Fibroblast of lung (primary cell): ENCODE measurements at regions not wholly inside any gene's neighbourhood (a gene's known extent, or its start where the extent isn't known, plus 50 kb on each side); places are given as distances from the start of the nearest gene placed in this dataset.

Experiments used
- DNase-seq, 2 donors: peaks; one replicate each; pipeline versions ENCODE4 v3.0.0 to v3.0.0-alpha.2; 2010; ENCODE audit warnings: low read depth in 2 of 2
- H2AFZ ChIP-seq: 2 replicates; pipeline ENCODE4 v1.5.1; 2012; ENCODE audit warnings: low read length, control low read depth, inconsistent platforms
- H3K27ac ChIP-seq: 2 replicates; pipeline ENCODE4 v1.5.1; 2011; ENCODE audit warnings: low read length, control low read depth; ENCODE audit not compliant: insufficient read depth
- H3K27me3 ChIP-seq: 2 replicates; pipeline ENCODE4 v1.5.1; 2011; ENCODE audit warnings: mild to moderate bottlenecking, low read length; ENCODE audit not compliant: control insufficient read depth, insufficient read depth
- H3K36me3 ChIP-seq: 2 replicates; pipeline ENCODE4 v1.5.1; 2011; ENCODE audit warnings: low read length; ENCODE audit not compliant: control insufficient read depth, insufficient read depth
- H3K4me1 ChIP-seq: 2 replicates; pipeline ENCODE4 v1.5.1; 2011; ENCODE audit warnings: low read length; ENCODE audit not compliant: control insufficient read depth, insufficient read depth; ENCODE audit errors: extremely low read depth
- H3K4me2 ChIP-seq: 2 replicates; pipeline ENCODE4 v1.5.1; 2011; ENCODE audit warnings: low read length, control low read depth; ENCODE audit not compliant: insufficient read depth; ENCODE audit errors: extremely low read depth
- H3K4me3 ChIP-seq, 4 experiments: fragments of 200-600 bp in 1 of 4; sonication (generic) in 1 of 4; replicated peaks in 1 of 4; 2 replicates each; pipeline ENCODE4 v1.5.1; 2011 to 2016; ENCODE audit warnings: low read length in 4 of 4, low read depth in 3 of 4, mild to moderate bottlenecking in 3 of 4, control low read depth in 2 of 4, inconsistent platforms in 1 of 4, mixed read lengths in 1 of 4; ENCODE audit not compliant: insufficient read depth in 1 of 4; ENCODE audit errors: control extremely low read depth in 1 of 4
- H3K79me2 ChIP-seq: 2 replicates; pipeline ENCODE4 v1.5.1; 2012; ENCODE audit warnings: mild to moderate bottlenecking, low read length, inconsistent platforms; ENCODE audit not compliant: control insufficient read depth, insufficient read depth
- H3K9ac ChIP-seq: 2 replicates; pipeline ENCODE4 v1.5.1; 2011; ENCODE audit warnings: mild to moderate bottlenecking, low read length, control low read depth; ENCODE audit not compliant: insufficient read depth
- H3K9me3 ChIP-seq: 2 replicates; pipeline ENCODE4 v1.5.1; 2012; ENCODE audit warnings: low read depth, low read length; ENCODE audit not compliant: control insufficient read depth, insufficient read depth
- H4K20me1 ChIP-seq: 2 replicates; pipeline ENCODE4 v1.5.1; 2011; ENCODE audit warnings: low read length; ENCODE audit not compliant: control insufficient read depth, insufficient read depth; ENCODE audit errors: extremely low read depth
- EZH2 ChIP-seq: IDR thresholded peaks from 2 replicates; pipeline ENCODE4 v1.5.1; 2012; ENCODE audit warnings: low read length, control low read depth, mild to moderate bottlenecking; ENCODE audit errors: missing control alignments
- TF ChIP-seq, protein P1 (sequence below), 2 donors: IDR thresholded peaks in 1 of 2; conservative IDR thresholded peaks in 1 of 2; 1 replicate in 1 of 2; 2 replicates in 1 of 2; pipeline ENCODE4 v1.5.1; 2011 to 2012; ENCODE audit warnings: low read length in 2 of 2, control low read depth in 1 of 2, inconsistent platforms in 1 of 2, low read depth in 1 of 2, mild to moderate bottlenecking in 1 of 2

DNA sequence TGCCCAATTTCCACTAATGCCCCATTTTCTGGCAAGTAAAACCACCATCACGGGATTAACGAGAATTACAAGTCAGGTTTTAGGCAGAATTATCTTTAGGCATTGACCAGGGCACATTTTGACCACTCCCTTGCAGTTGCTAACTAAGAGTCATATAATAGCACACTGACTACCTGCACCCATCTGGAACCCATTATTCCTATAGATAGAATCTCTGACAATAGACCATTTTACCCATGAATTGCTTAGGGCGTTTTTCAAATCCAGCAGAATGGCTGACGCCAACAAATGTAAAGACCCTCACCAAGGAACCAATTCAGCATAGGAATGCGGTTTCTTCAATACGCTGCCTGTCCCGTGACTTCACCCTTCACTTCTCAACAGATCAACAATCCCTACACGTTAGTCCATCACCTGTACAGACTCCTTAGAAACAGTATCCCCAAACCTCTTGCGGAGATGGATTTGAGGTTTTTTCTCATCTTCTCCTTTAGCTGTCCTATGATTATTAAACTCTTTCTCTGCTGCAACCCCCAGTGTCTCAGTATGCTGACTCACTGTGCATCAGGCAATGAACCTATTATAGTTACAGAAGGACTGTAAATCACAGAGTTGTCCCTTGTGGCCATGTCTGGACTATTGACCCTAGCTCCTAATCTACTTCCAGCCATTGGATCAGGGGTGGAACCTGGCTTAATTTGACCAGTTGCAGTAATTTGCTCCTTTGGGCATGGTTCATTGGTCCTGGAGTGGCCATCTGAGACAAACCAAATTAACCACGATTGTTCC is 177.3 kb upstream of the PLXNC1 start:
- Histone ChIP-seq H3K27me3 (no peaks in the 10 kb centered on the region), H3K4me2 (no peak overlapping the region), H3K9me3 (no peaks in the 10 kb centered on the region), H3K27ac (no peak overlapping the region), H3K9ac (no peak overlapping the region), H3K4me1 (peaks cover 3% of the 10 kb centered on the region), H4K20me1 (no peaks in the 10 kb centered on the region), H3K4me3 (no peak overlapping the region), H3K79me2 (no peaks in the 10 kb centered on the region), H2AFZ (no peak overlapping the region), H3K36me3 (no peaks in the 10 kb centered on the region)
- peak in 1 of 2 donors; percentile 23 for DNase-seq
- TF ChIP-seq, protein P1, sequence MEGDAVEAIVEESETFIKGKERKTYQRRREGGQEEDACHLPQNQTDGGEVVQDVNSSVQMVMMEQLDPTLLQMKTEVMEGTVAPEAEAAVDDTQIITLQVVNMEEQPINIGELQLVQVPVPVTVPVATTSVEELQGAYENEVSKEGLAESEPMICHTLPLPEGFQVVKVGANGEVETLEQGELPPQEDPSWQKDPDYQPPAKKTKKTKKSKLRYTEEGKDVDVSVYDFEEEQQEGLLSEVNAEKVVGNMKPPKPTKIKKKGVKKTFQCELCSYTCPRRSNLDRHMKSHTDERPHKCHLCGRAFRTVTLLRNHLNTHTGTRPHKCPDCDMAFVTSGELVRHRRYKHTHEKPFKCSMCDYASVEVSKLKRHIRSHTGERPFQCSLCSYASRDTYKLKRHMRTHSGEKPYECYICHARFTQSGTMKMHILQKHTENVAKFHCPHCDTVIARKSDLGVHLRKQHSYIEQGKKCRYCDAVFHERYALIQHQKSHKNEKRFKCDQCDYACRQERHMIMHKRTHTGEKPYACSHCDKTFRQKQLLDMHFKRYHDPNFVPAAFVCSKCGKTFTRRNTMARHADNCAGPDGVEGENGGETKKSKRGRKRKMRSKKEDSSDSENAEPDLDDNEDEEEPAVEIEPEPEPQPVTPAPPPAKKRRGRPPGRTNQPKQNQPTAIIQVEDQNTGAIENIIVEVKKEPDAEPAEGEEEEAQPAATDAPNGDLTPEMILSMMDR (conservative IDR thresholded peaks at IDR 0.05 in 1 of 2, IDR thresholded peaks at IDR 0.05 in 1 of 2; ENCODE audit: low read depth in 1 of 2, low read length in 2 of 2) = no peak
- no peak for TF ChIP-seq EZH2

GRCh38 chr12:93972411-93973208 is 175.8 kb upstream of the PLXNC1 start:
- Histone ChIP-seq H3K36me3 (no peaks in the 10 kb centered on the region), H4K20me1 (no peaks in the 10 kb centered on the region), H3K4me3 (no peak overlapping the region), H3K9ac (no peak overlapping the region), H3K9me3 (no peaks in the 10 kb centered on the region), H3K27ac (no peak overlapping the region), H3K79me2 (no peaks in the 10 kb centered on the region), H3K4me1 (peaks cover 3% of the 10 kb centered on the region), H2AFZ (no peak overlapping the region), H3K4me2 (no peak overlapping the region), H3K27me3 (no peaks in the 10 kb centered on the region)
- peak; percentile 38 to 97 for DNase-seq
- TF ChIP-seq, protein P1 (conservative IDR thresholded peaks at IDR 0.05 in 1 of 2, IDR thresholded peaks at IDR 0.05 in 1 of 2; ENCODE audit: low read depth in 1 of 2, low read length in 2 of 2) = no peak
- TF ChIP-seq EZH2 = no peak

DNA sequence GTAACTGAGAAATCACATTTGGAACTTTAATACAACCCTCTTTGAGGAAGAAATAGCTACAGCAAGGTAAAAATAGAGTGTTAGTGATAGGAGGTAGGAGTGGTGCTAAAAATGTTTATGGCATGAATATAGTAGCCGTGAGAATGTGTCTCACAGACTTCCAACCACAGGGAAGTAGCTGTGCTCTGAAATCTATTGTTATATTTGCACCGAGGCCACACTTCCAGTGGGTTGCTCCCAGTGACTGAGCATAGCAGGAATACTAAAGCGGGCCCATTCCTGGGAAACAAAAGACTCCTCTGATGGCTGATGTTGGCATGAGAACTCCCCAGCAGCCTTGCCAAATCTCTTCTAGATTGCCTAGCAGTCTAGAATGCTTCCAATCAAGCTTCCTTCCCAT is 174.1 kb upstream of the PLXNC1 start:
- H3K9ac ChIP-seq = no peak overlapping the region
- H3K27ac ChIP-seq = no peak overlapping the region
- peak in 1 of 2 donors; percentile 45 for DNase-seq
- no peak overlapping the region for H3K4me3 ChIP-seq
- H3K27me3 ChIP-seq = no peaks in the 10 kb centered on the region
- no peaks in the 10 kb centered on the region for H4K20me1 ChIP-seq
- H3K4me1 ChIP-seq = peaks cover 3% of the 10 kb centered on the region
- H3K36me3 ChIP-seq = no peaks in the 10 kb centered on the region
- H2AFZ ChIP-seq = no peak overlapping the region
- H3K4me2 ChIP-seq = no peak overlapping the region
- no peaks in the 10 kb centered on the region for H3K9me3 ChIP-seq
- TF ChIP-seq EZH2 = no peak
- TF ChIP-seq, protein P1 (conservative IDR thresholded peaks at IDR 0.05 in 1 of 2, IDR thresholded peaks at IDR 0.05 in 1 of 2; ENCODE audit: low read depth in 1 of 2, low read length in 2 of 2) = no peak
- no peaks in the 10 kb centered on the region for H3K79me2 ChIP-seq
